ENCODE measurements at regions not wholly inside any gene's neighbourhood (a gene's known extent, or its start where the extent isn't known, plus 50 kb on each side); places are given as distances from the start of the nearest gene placed in this dataset.

GRCh38 chr9:81071108-81071507, 618.2 kb downstream of the TLE1 start:
- TF ChIP-seq CTCF (conservative IDR thresholded peaks at IDR 0.05 in 1 of 2, IDR thresholded peaks at IDR 0.05 in 1 of 2; ENCODE audit: extremely low read depth in 1 of 2, insufficient read depth in 1 of 2, low read depth in 1 of 2, low read length in 2 of 2) (no peak), EZH2 (IDR thresholded peaks at IDR 0.05; ENCODE audit: borderline replicate concordance, low read length) (no peak)

Data from mammary epithelial cell (primary cell).